ENCODE measurements at regions not wholly inside any gene's neighbourhood (a gene's known extent, or its start where the extent isn't known, plus 50 kb on each side); places are given as distances from the start of the nearest gene placed in this dataset.
"Not testable (repeated sequence)": the region's sequence is repeated elsewhere in the genome, so short reads cannot be mapped to it uniquely, and the experiment has no call there.

- H3K36me3 Mint-ChIP-seq; H3K27me3 Mint-ChIP-seq (ENCODE audit: low read depth in 3 of 3); H3K27ac ChIP-seq (ENCODE audit: low read depth in 1 of 2, low read length in 2 of 2); H3K9ac ChIP-seq (ENCODE audit: insufficient read depth, low read length, poor library complexity, severe bottlenecking); DNase-seq; H4K20me1 ChIP-seq (ENCODE audit: insufficient read depth, low read length); H3K27me3 ChIP-seq (ENCODE audit: control insufficient read depth in 2 of 2, insufficient read depth in 2 of 2, low read length in 2 of 2); H3K27ac Mint-ChIP-seq; H3K9me3 ChIP-seq (replicated peaks in 1 of 2; ENCODE audit: control insufficient read depth in 1 of 2, insufficient read depth in 1 of 2, low read length in 2 of 2); H3K4me2 ChIP-seq (replicated peaks; ENCODE audit: extremely low read depth, low read length, poor library complexity, severe bottlenecking); intact Hi-C loops (cut with micrococcal nuclease); H3K4me3 Mint-ChIP-seq; H2AFZ ChIP-seq (ENCODE audit: insufficient read depth, low read depth, low read length, poor library complexity, severe bottlenecking); H3K4me1 ChIP-seq (ENCODE audit: control insufficient read depth in 1 of 2, insufficient read depth in 2 of 2, low read length in 2 of 2); H3K79me2 ChIP-seq (ENCODE audit: insufficient read depth, low read length); H3K4me3 ChIP-seq (replicated peaks in 1 of 3; ENCODE audit: low read depth in 2 of 3, low read length in 3 of 3); H3K36me3 ChIP-seq (replicated peaks in 1 of 2; ENCODE audit: control insufficient read depth in 1 of 2, insufficient read depth in 2 of 2, low read length in 2 of 2); H3K4me1 Mint-ChIP-seq: not testable (repeated sequence)
- H3K9me3 Mint-ChIP-seq: peaks cover 0 to 29% (median 12%) of the 10 kb centered on the region in 7 donors
- 80% methylated on average over 2 of the region's 3 CpGs for WGBS (ENCODE audit: insufficient coverage)
Measured at GRCh38 chr15:20245856-20246255, 295.7 kb downstream of the GOLGA6L6 start.

GRCh38 chr15:20244792-20245191, 296.8 kb downstream of the GOLGA6L6 start:
- H3K4me1 Mint-ChIP-seq; H3K36me3 ChIP-seq (replicated peaks in 1 of 2; ENCODE audit: control insufficient read depth in 1 of 2, insufficient read depth in 2 of 2, low read length in 2 of 2); H3K27me3 ChIP-seq (ENCODE audit: control insufficient read depth in 2 of 2, insufficient read depth in 2 of 2, low read length in 2 of 2); H3K27me3 Mint-ChIP-seq (ENCODE audit: low read depth in 3 of 3); H3K4me3 Mint-ChIP-seq; H3K36me3 Mint-ChIP-seq; H3K4me2 ChIP-seq (replicated peaks; ENCODE audit: extremely low read depth, low read length, poor library complexity, severe bottlenecking); H3K27ac ChIP-seq (ENCODE audit: low read depth in 1 of 2, low read length in 2 of 2); H4K20me1 ChIP-seq (ENCODE audit: insufficient read depth, low read length); H3K9ac ChIP-seq (ENCODE audit: insufficient read depth, low read length, poor library complexity, severe bottlenecking); intact Hi-C loops (cut with micrococcal nuclease); H2AFZ ChIP-seq (ENCODE audit: insufficient read depth, low read depth, low read length, poor library complexity, severe bottlenecking); H3K4me3 ChIP-seq (replicated peaks in 1 of 3; ENCODE audit: low read depth in 2 of 3, low read length in 3 of 3); H3K79me2 ChIP-seq (ENCODE audit: insufficient read depth, low read length); DNase-seq; H3K27ac Mint-ChIP-seq; H3K4me1 ChIP-seq (ENCODE audit: control insufficient read depth in 1 of 2, insufficient read depth in 2 of 2, low read length in 2 of 2): not testable (repeated sequence)
- WGBS (ENCODE audit: insufficient coverage): 91% methylated on average over 17 of the region's 17 CpGs
- peaks cover 0 to 26% (median 12%) of the 10 kb centered on the region in 7 donors for H3K9me3 Mint-ChIP-seq
- peaks cover 6 to 15% of the 10 kb centered on the region in 2 donors for H3K9me3 ChIP-seq (replicated peaks in 1 of 2; ENCODE audit: control insufficient read depth in 1 of 2, insufficient read depth in 1 of 2, low read length in 2 of 2)

- H3K36me3 Mint-ChIP-seq; H3K4me3 ChIP-seq (replicated peaks in 1 of 3; ENCODE audit: low read depth in 2 of 3, low read length in 3 of 3); H3K27ac Mint-ChIP-seq; H3K4me3 Mint-ChIP-seq; H3K4me1 Mint-ChIP-seq; H3K4me2 ChIP-seq (replicated peaks; ENCODE audit: extremely low read depth, low read length, poor library complexity, severe bottlenecking); H3K27me3 Mint-ChIP-seq (ENCODE audit: low read depth in 3 of 3); H4K20me1 ChIP-seq (ENCODE audit: insufficient read depth, low read length); H2AFZ ChIP-seq (ENCODE audit: insufficient read depth, low read depth, low read length, poor library complexity, severe bottlenecking); H3K27me3 ChIP-seq (ENCODE audit: control insufficient read depth in 2 of 2, insufficient read depth in 2 of 2, low read length in 2 of 2); H3K27ac ChIP-seq (ENCODE audit: low read depth in 1 of 2, low read length in 2 of 2); DNase-seq; H3K36me3 ChIP-seq (replicated peaks in 1 of 2; ENCODE audit: control insufficient read depth in 1 of 2, insufficient read depth in 2 of 2, low read length in 2 of 2); H3K4me1 ChIP-seq (ENCODE audit: control insufficient read depth in 1 of 2, insufficient read depth in 2 of 2, low read length in 2 of 2); intact Hi-C loops (cut with micrococcal nuclease); H3K9ac ChIP-seq (ENCODE audit: insufficient read depth, low read length, poor library complexity, severe bottlenecking); H3K79me2 ChIP-seq (ENCODE audit: insufficient read depth, low read length): not testable (repeated sequence)
- 81% methylated on average over 7 of the region's 12 CpGs for WGBS (ENCODE audit: insufficient coverage)
- H3K9me3 Mint-ChIP-seq: peaks cover 0 to 26% (median 9%) of the 10 kb centered on the region in 7 donors
- peaks cover 6 to 15% of the 10 kb centered on the region in 2 donors for H3K9me3 ChIP-seq (replicated peaks in 1 of 2; ENCODE audit: control insufficient read depth in 1 of 2, insufficient read depth in 1 of 2, low read length in 2 of 2)
Measured at GRCh38 chr15:20243486-20244240, 297.9 kb downstream of the GOLGA6L6 start.

GRCh38 chr15:20240366-20240917, 301.2 kb downstream of the GOLGA6L6 start:
- H4K20me1 ChIP-seq (ENCODE audit: insufficient read depth, low read length); H3K9ac ChIP-seq (ENCODE audit: insufficient read depth, low read length, poor library complexity, severe bottlenecking); H3K4me3 Mint-ChIP-seq; H2AFZ ChIP-seq (ENCODE audit: insufficient read depth, low read depth, low read length, poor library complexity, severe bottlenecking); H3K4me1 Mint-ChIP-seq; H3K4me2 ChIP-seq (replicated peaks; ENCODE audit: extremely low read depth, low read length, poor library complexity, severe bottlenecking); H3K4me1 ChIP-seq (ENCODE audit: control insufficient read depth in 1 of 2, insufficient read depth in 2 of 2, low read length in 2 of 2); H3K27ac Mint-ChIP-seq; H3K27me3 Mint-ChIP-seq (ENCODE audit: low read depth in 3 of 3); DNase-seq; H3K4me3 ChIP-seq (replicated peaks in 1 of 3; ENCODE audit: low read depth in 2 of 3, low read length in 3 of 3); intact Hi-C loops (cut with micrococcal nuclease); H3K27me3 ChIP-seq (ENCODE audit: control insufficient read depth in 2 of 2, insufficient read depth in 2 of 2, low read length in 2 of 2); H3K79me2 ChIP-seq (ENCODE audit: insufficient read depth, low read length); H3K36me3 Mint-ChIP-seq; H3K27ac ChIP-seq (ENCODE audit: low read depth in 1 of 2, low read length in 2 of 2); H3K36me3 ChIP-seq (replicated peaks in 1 of 2; ENCODE audit: control insufficient read depth in 1 of 2, insufficient read depth in 2 of 2, low read length in 2 of 2): not testable (repeated sequence)
- 86% methylated on average over 14 of the region's 14 CpGs for WGBS (ENCODE audit: insufficient coverage)
- H3K9me3 ChIP-seq (replicated peaks in 1 of 2; ENCODE audit: control insufficient read depth in 1 of 2, insufficient read depth in 1 of 2, low read length in 2 of 2): peaks cover 16% of the 10 kb centered on the region in 2 donors
- H3K9me3 Mint-ChIP-seq: peaks cover 0 to 26% (median 9%) of the 10 kb centered on the region in 7 donors

Data from CD14-positive monocyte (primary cell).